Keratinocyte (primary cell): ENCODE measurements at regions not wholly inside any gene's neighbourhood (a gene's known extent, or its start where the extent isn't known, plus 50 kb on each side); places are given as distances from the start of the nearest gene placed in this dataset.

Source experiments
- DNase-seq: peaks from one replicate; pipeline ENCODE4 v3.0.0-alpha.2; 2011; ENCODE audit warnings: low read depth, missing footprints, low spot score
- FAIRE-seq: peaks from 2 replicates; lab custom pipeline; 2011; peaks lifted over from hg19 to GRCh38; lab: Jason Lieb, UNC
- H2AFZ ChIP-seq: 2 replicates; pipeline ENCODE4 v1.6.0; 2012; ENCODE audit warnings: low read length, control low read depth, inconsistent platforms; ENCODE audit not compliant: control insufficient read depth
- H3K27ac ChIP-seq: 2 replicates; pipeline ENCODE4 v1.5.1; 2011; ENCODE audit warnings: low read length; ENCODE audit not compliant: control insufficient read depth, insufficient read depth
- H3K27me3 ChIP-seq: 3 replicates; pipeline ENCODE4 v1.6.0; 2011; ENCODE audit warnings: low read length; ENCODE audit not compliant: control insufficient read depth, insufficient read depth; ENCODE audit errors: extremely low read depth
- H3K36me3 ChIP-seq, 2 experiments: 2 replicates in 1 of 2; 3 replicates in 1 of 2; pipeline ENCODE4 v1.5.1; 2011; ENCODE audit warnings: low read length in 2 of 2, mild to moderate bottlenecking in 1 of 2; ENCODE audit not compliant: control insufficient read depth in 2 of 2, insufficient read depth in 2 of 2; ENCODE audit errors: extremely low read depth in 1 of 2
- H3K4me1 ChIP-seq: 3 replicates; pipeline ENCODE4 v1.5.1; 2011; ENCODE audit warnings: low read length; ENCODE audit not compliant: control insufficient read depth, insufficient read depth; ENCODE audit errors: extremely low read depth
- H3K4me2 ChIP-seq: 3 replicates; pipeline ENCODE4 v1.6.0; 2011; ENCODE audit warnings: low read depth, low read length; ENCODE audit not compliant: control insufficient read depth, insufficient read depth; ENCODE audit errors: extremely low read depth
- H3K4me3 ChIP-seq, 3 experiments: fragments of 200-600 bp in 1 of 3; sonication (generic) in 1 of 3; 2 replicates in 2 of 3; 3 replicates in 1 of 3; pipeline ENCODE4 v1.5.1; 2011 to 2016; ENCODE audit warnings: low read length in 3 of 3, mild to moderate bottlenecking in 3 of 3, control low read depth in 2 of 3, inconsistent platforms in 1 of 3, low read depth in 1 of 3, mixed read lengths in 1 of 3, mixed run types in 1 of 3, moderate library complexity in 1 of 3; ENCODE audit not compliant: control insufficient read depth in 2 of 3, insufficient read depth in 2 of 3; ENCODE audit errors: extremely low read depth in 1 of 3
- H3K79me2 ChIP-seq: 2 replicates; pipeline ENCODE4 v1.6.0; 2012; ENCODE audit warnings: low read length; ENCODE audit not compliant: control insufficient read depth, insufficient read depth
- H3K9ac ChIP-seq: 3 replicates; pipeline ENCODE4 v1.6.0; 2011; ENCODE audit warnings: low read length; ENCODE audit not compliant: control insufficient read depth, insufficient read depth; ENCODE audit errors: extremely low read depth
- H3K9me1 ChIP-seq: 3 replicates; pipeline ENCODE4 v1.6.0; 2011; ENCODE audit warnings: low read length; ENCODE audit not compliant: control insufficient read depth, insufficient read depth; ENCODE audit errors: extremely low read depth
- H3K9me3 ChIP-seq: 2 replicates; pipeline ENCODE4 v1.5.1; 2012; ENCODE audit warnings: low read depth, low read length; ENCODE audit not compliant: control insufficient read depth
- H4K20me1 ChIP-seq: 3 replicates; pipeline ENCODE4 v1.6.0; 2011; ENCODE audit warnings: low read length; ENCODE audit not compliant: control insufficient read depth, insufficient read depth; ENCODE audit errors: extremely low read depth
- EZH2 ChIP-seq: IDR thresholded peaks from one replicate; pipeline ENCODE4 v1.6.1; 2012; ENCODE audit warnings: inconsistent platforms, mild to moderate bottlenecking, low read length, moderate library complexity
- dilution Hi-C: fragments of 300-500 bp; cut with MboI; formaldehyde crosslinking; loops from one replicate; pipeline ENCODE4 v1.7.0; 2020; ENCODE audit warnings: low sequenced_read_pairs; ENCODE audit not compliant: extremely low pct_ligation_motif_present
- TF ChIP-seq, protein P1 (sequence below), 3 experiments: IDR thresholded peaks in 1 of 3; conservative IDR thresholded peaks in 1 of 3; optimal IDR thresholded peaks in 1 of 3; 2 replicates in 2 of 3; 3 replicates in 1 of 3; pipeline versions ENCODE3 to v1.5.1; 2011; ENCODE audit warnings: low read length in 3 of 3, mild to moderate bottlenecking in 3 of 3, moderate library complexity in 2 of 3, control low read depth in 1 of 3, inconsistent platforms in 1 of 3; ENCODE audit not compliant: insufficient read depth in 2 of 3; ENCODE audit errors: extremely low read depth in 1 of 3

DNA sequence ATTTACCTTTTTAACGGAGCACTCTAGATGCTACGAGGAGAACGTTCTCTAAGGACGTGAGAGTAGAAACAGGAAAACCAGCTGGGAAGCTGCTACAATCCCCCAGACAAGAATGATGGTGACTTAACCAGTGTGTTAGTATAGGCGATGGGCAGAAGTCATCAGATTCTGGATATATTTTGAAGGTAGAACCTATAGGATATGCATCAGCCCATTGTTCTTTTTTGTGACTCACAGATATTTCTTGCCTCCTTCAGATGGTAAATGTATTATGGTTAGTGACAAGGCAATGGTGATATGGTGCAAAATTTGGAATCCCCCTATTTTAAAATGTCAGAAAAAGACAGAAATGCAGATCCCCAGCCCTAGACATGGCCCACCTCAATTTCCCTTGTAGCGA lies 258.2 kb downstream of the PHLDA1 start:
- Histone ChIP-seq H3K27ac (no peak overlapping the region), H3K36me3 (peaks cover 0 to 12% of the 10 kb centered on the region in 2 experiments), H4K20me1 (no peaks in the 10 kb centered on the region), H3K4me2 (no peak overlapping the region), H3K79me2 (no peaks in the 10 kb centered on the region), H3K27me3 (no peaks in the 10 kb centered on the region), H3K9me3 (no peaks in the 10 kb centered on the region), H2AFZ (no peak overlapping the region), H3K4me3 (no peak overlapping the region), H3K4me1 (no peaks in the 10 kb centered on the region), H3K9me1 (no peaks in the 10 kb centered on the region), H3K9ac (no peak overlapping the region)
- no peak for TF ChIP-seq EZH2
- TF ChIP-seq, protein P1, sequence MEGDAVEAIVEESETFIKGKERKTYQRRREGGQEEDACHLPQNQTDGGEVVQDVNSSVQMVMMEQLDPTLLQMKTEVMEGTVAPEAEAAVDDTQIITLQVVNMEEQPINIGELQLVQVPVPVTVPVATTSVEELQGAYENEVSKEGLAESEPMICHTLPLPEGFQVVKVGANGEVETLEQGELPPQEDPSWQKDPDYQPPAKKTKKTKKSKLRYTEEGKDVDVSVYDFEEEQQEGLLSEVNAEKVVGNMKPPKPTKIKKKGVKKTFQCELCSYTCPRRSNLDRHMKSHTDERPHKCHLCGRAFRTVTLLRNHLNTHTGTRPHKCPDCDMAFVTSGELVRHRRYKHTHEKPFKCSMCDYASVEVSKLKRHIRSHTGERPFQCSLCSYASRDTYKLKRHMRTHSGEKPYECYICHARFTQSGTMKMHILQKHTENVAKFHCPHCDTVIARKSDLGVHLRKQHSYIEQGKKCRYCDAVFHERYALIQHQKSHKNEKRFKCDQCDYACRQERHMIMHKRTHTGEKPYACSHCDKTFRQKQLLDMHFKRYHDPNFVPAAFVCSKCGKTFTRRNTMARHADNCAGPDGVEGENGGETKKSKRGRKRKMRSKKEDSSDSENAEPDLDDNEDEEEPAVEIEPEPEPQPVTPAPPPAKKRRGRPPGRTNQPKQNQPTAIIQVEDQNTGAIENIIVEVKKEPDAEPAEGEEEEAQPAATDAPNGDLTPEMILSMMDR (optimal IDR thresholded peaks at IDR 0.05 in 1 of 3, IDR thresholded peaks at IDR 0.05 in 1 of 3, conservative IDR thresholded peaks at IDR 0.05 in 1 of 3; ENCODE audit: extremely low read depth in 1 of 3, insufficient read depth in 2 of 3, low read length in 3 of 3): no peak
- DNase-seq: no peak
- FAIRE-seq: no peak
- dilution Hi-C loops: no loop called here

DNA sequence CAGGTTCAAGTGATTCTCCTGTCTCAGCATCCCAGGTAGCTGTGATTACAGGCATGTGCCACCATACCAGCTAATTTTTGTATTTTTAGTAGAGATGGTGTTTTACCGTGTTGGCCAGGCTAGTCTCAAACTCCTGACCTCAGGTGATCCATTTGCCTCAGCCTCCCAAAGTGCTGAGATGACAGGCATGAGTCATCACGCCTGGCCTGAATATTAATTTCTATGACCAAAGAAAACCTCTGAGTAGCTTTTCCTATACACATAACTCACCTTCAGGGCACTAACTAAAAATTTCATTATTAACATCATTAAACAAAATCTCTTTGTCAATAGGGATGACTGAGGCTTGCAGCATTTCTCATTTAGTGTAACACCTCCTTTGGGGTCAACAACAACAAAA lies 259.6 kb upstream of the KRR1 start:
- no peaks in the 10 kb centered on the region for H4K20me1 ChIP-seq
- H3K27ac ChIP-seq: no peak overlapping the region
- H3K36me3 ChIP-seq: peaks cover 0 to 6% of the 10 kb centered on the region in 2 experiments
- no peaks in the 10 kb centered on the region for H3K9me3 ChIP-seq
- H3K9ac ChIP-seq: no peak overlapping the region
- FAIRE-seq: no peak
- no peak overlapping the region for H2AFZ ChIP-seq
- H3K9me1 ChIP-seq: no peaks in the 10 kb centered on the region
- peaks cover 10% of the 10 kb centered on the region for H3K4me1 ChIP-seq
- H3K4me3 ChIP-seq: no peak overlapping the region
- TF ChIP-seq, protein P1 (optimal IDR thresholded peaks at IDR 0.05 in 1 of 3, IDR thresholded peaks at IDR 0.05 in 1 of 3, conservative IDR thresholded peaks at IDR 0.05 in 1 of 3; ENCODE audit: extremely low read depth in 1 of 3, insufficient read depth in 2 of 3, low read length in 3 of 3): no peak
- TF ChIP-seq EZH2: no peak
- no peak overlapping the region for H3K4me2 ChIP-seq
- dilution Hi-C loops: no loop called here
- no peak for DNase-seq
- H3K27me3 ChIP-seq: no peaks in the 10 kb centered on the region
- H3K79me2 ChIP-seq: no peaks in the 10 kb centered on the region
